CD4-positive, alpha-beta memory T cell (primary cell): ENCODE measurements at regions not wholly inside any gene's neighbourhood (a gene's known extent, or its start where the extent isn't known, plus 50 kb on each side); places are given as distances from the start of the nearest gene placed in this dataset.

ENCODE experiments used
- CTCF ChIA-PET: fragments of 350-600 bp; sonication (Branson Sonifier 250); formaldehyde crosslinking; loops from one replicate; lab custom pipeline; 2021; ENCODE audit warnings: inconsistent platforms; ENCODE audit not compliant: partially characterized antibody; lab: Charles Lee
- POLR2A ChIA-PET: fragments of 350-600 bp; sonication (Branson Sonifier 250); formaldehyde crosslinking; loops from one replicate; lab custom pipeline; 2021; ENCODE audit not compliant: partially characterized antibody; lab: Charles Lee
- DNase-seq, 5 donors: peaks; one replicate each; pipeline versions ENCODE4 v3.0.0 to v3.0.0-alpha.2; 2020 to 2022; ENCODE audit warnings: mixed read lengths in 1 of 5
- H3K27ac ChIP-seq: one replicate; pipeline ENCODE4 v1.7.0; 2013; ENCODE audit warnings: low read depth, low read length
- H3K27me3 ChIP-seq: 2 replicates; pipeline ENCODE4 v1.7.0; 2013; ENCODE audit warnings: mild to moderate bottlenecking, low read length, moderate library complexity; ENCODE audit not compliant: insufficient read depth
- H3K36me3 ChIP-seq: 2 replicates; pipeline ENCODE4 v1.7.0; 2013; ENCODE audit warnings: mild to moderate bottlenecking, low read length, moderate library complexity; ENCODE audit not compliant: insufficient read depth
- H3K4me1 ChIP-seq: 2 replicates; pipeline ENCODE4 v1.7.0; 2013; ENCODE audit warnings: mild to moderate bottlenecking, low read length, moderate library complexity; ENCODE audit not compliant: insufficient read depth
- H3K4me3 ChIP-seq, 2 donors: one replicate each; pipeline ENCODE4 v1.7.0; 2013; ENCODE audit warnings: low read length in 2 of 2, mild to moderate bottlenecking in 1 of 2
- H3K9me3 ChIP-seq, 2 donors: one replicate each; pipeline ENCODE4 v1.7.0; 2013; ENCODE audit warnings: low read length in 2 of 2, control low read depth in 1 of 2; ENCODE audit not compliant: control insufficient read depth in 1 of 2
- H3K27ac Mint-ChIP-seq, 7 donors: one replicate each; pipeline ENCODE4 v1.8.0; 2020 to 2021; ENCODE audit warnings: mixed read lengths in 7 of 7, mild to moderate bottlenecking in 6 of 7, inconsistent platforms in 3 of 7, moderate library complexity in 3 of 7
- H3K27me3 Mint-ChIP-seq, 2 donors: one replicate each; pipeline ENCODE4 v1.8.0; 2020 to 2021; ENCODE audit warnings: mixed read lengths in 2 of 2
- H3K36me3 Mint-ChIP-seq, 2 donors: one replicate each; pipeline ENCODE4 v1.8.0; 2020 to 2021; ENCODE audit warnings: mixed read lengths in 2 of 2, inconsistent platforms in 1 of 2, mild to moderate bottlenecking in 1 of 2
- H3K4me1 Mint-ChIP-seq, 4 donors: one replicate each; pipeline ENCODE4 v1.8.0; 2020 to 2021; ENCODE audit warnings: mixed read lengths in 4 of 4, mild to moderate bottlenecking in 1 of 4
- H3K4me3 Mint-ChIP-seq, 8 donors: one replicate each; pipeline ENCODE4 v1.8.0; 2020 to 2021; ENCODE audit warnings: mixed read lengths in 8 of 8, mild to moderate bottlenecking in 7 of 8, moderate library complexity in 6 of 8, inconsistent platforms in 3 of 8
- H3K9me3 Mint-ChIP-seq, 8 donors: one replicate each; pipeline ENCODE4 v1.8.0; 2020 to 2021; ENCODE audit warnings: mixed read lengths in 8 of 8, mild to moderate bottlenecking in 5 of 8, inconsistent platforms in 3 of 8, moderate library complexity in 1 of 8
- intact Hi-C: fragments of 100-400 bp; cut with micrococcal nuclease; formaldehyde crosslinking; loops from one replicate; pipeline ENCODE4 v1.15.1; 2023

DNA sequence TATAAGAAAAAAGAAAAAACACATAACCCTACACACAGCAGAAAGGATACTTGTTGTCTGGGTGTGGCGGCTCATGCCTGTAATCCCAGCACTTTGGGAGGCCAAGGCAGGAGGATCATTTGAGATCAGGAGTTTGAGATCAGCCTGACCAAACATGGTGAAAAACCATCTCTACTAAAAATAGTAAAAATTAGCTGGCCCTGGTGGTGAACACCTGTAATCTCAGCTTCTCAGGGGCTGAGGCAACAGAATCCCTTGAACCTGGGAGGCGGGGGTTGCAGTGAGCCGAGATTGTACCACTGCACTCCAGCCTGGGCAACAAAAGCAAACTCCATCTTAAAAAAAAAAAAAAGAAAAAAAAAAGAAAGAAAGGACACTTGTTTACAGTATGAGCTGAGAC is 147.6 kb upstream of the PITX1 start:
- peaks cover 2 to 9% of the 10 kb centered on the region in 2 donors for H3K27me3 Mint-ChIP-seq
- no peak overlapping the region for H3K4me3 Mint-ChIP-seq
- no peaks in the 10 kb centered on the region for H3K9me3 ChIP-seq
- no peak overlapping the region for H3K27ac ChIP-seq
- no peaks in the 10 kb centered on the region for H3K36me3 Mint-ChIP-seq
- no peaks in the 10 kb centered on the region for H3K4me1 ChIP-seq
- no peak overlapping the region for H3K27ac Mint-ChIP-seq
- ChIA-PET CTCF (interaction anchor here (1.2 kb wide), 1 partner anchor 9 kb away, joined by 4 read pairs; no protein-coding TSS in a partner anchor), POLR2A (no interaction called here)
- intact Hi-C loops = no loop called here
- no peak for DNase-seq
- no peaks in the 10 kb centered on the region for H3K4me1 Mint-ChIP-seq
- no peaks in the 10 kb centered on the region for H3K27me3 ChIP-seq
- peaks cover 0 to 5% (median 0%) of the 10 kb centered on the region in 8 donors for H3K9me3 Mint-ChIP-seq
- H3K4me3 ChIP-seq = no peak overlapping the region
- no peaks in the 10 kb centered on the region for H3K36me3 ChIP-seq

GRCh38 chr5:135179308-135179980 is 145.4 kb upstream of the PITX1 start:
- POLR2A ChIA-PET = no interaction called here
- peaks cover 8 to 12% of the 10 kb centered on the region in 2 donors for H3K27me3 Mint-ChIP-seq

DNA sequence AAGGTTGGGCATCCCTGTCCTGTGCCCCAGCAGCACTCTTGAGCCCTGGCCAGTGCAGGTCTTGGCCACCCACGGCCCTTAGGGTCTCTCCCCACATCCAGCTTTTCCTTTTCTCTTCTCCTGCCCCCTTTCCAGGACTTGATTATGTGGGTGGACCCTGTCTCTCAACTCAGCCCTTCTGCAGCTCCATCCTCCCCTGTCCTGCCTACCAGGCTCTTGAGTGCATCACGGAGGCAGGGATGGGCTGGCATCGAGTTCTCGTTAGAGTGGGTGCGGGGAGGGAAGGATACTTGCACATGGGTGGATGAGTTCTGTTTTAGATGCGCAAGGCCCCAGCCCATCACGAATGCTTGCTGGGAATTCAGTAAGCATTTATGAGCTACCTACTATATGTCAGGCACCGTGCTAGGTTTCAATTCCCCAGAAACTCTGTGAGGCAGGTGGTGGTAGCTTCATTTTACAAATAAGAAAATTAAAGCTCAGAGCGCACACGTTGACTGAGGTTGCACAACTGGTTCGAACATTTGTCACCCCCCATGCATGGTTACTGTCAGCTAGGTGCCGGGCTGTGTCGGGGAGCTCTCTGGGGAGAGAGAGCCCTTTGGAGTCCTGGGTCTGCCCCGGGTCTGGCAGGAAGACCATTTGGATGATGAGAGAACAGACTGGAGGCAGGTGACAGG is 144.6 kb upstream of the PITX1 start:
- H3K27ac Mint-ChIP-seq = no peak overlapping the region
- no peaks in the 10 kb centered on the region for H3K27me3 ChIP-seq
- CTCF ChIA-PET = no interaction called here
- peaks cover 10 to 17% of the 10 kb centered on the region in 2 donors for H3K27me3 Mint-ChIP-seq
- H3K4me1 ChIP-seq = no peaks in the 10 kb centered on the region
- POLR2A ChIA-PET = no interaction called here
- no peak overlapping the region for H3K4me3 Mint-ChIP-seq
- no peak for DNase-seq
- H3K9me3 ChIP-seq = no peaks in the 10 kb centered on the region
- no peaks in the 10 kb centered on the region for H3K36me3 ChIP-seq
- peaks cover 0 to 5% (median 0%) of the 10 kb centered on the region in 8 donors for H3K9me3 Mint-ChIP-seq
- no peaks in the 10 kb centered on the region for H3K36me3 Mint-ChIP-seq
- no peak overlapping the region for H3K4me3 ChIP-seq
- no peak overlapping the region for H3K27ac ChIP-seq
- no peaks in the 10 kb centered on the region for H3K4me1 Mint-ChIP-seq
- intact Hi-C loops = no loop called here

More at GRCh38 chr5:135179308-135179980, 145.4 kb upstream of the PITX1 start:
- Histone ChIP-seq H3K4me3 (no peak overlapping the region), H3K27me3 (no peaks in the 10 kb centered on the region), H3K27ac (no peak overlapping the region), H3K4me1 (no peaks in the 10 kb centered on the region), H3K36me3 (no peaks in the 10 kb centered on the region), H3K9me3 (no peaks in the 10 kb centered on the region)
- intact Hi-C loops = no loop called here
- CTCF ChIA-PET = interaction anchor here (1.5 kb wide), 2 partner anchors 9 to 14 kb away, joined by 3 to 4 read pairs; no protein-coding TSS in a partner anchor
- peaks cover 0 to 5% (median 0%) of the 10 kb centered on the region in 8 donors for H3K9me3 Mint-ChIP-seq
- H3K36me3 Mint-ChIP-seq = no peaks in the 10 kb centered on the region
- no peak overlapping the region for H3K27ac Mint-ChIP-seq
- no peaks in the 10 kb centered on the region for H3K4me1 Mint-ChIP-seq
- no peak for DNase-seq
- H3K4me3 Mint-ChIP-seq = no peak overlapping the region

DNA sequence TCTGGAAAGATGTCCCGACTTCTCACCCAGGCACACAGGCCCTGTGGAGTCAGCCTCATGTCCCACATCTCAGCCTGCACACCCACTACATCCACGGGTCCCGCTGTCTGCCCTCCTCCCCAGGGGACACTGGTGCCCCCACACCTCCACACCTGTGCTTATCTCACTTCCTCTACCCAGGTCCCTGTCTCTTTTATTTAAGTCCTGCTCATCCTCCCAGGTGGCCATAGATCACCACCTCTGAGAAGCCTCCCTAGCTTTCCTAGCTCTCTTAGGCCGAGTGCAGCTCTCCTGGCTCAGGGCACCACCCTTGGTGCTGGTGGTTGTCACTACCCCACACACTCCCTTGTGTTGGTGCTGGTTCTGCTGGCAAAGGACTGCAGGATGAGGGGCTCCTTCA is 143.6 kb upstream of the PITX1 start:
- CTCF ChIA-PET = interaction anchor here (1.2 kb wide), 1 partner anchor 13 kb away, joined by 3 read pairs; no protein-coding TSS in a partner anchor
- Mint-ChIP-seq H3K27me3 (peaks cover 11 to 18% of the 10 kb centered on the region in 2 donors), H3K4me3 (no peak overlapping the region), H3K9me3 (peaks cover 0 to 5% (median 0%) of the 10 kb centered on the region in 8 donors), H3K36me3 (no peaks in the 10 kb centered on the region), H3K4me1 (no peaks in the 10 kb centered on the region), H3K27ac (no peak overlapping the region)
- intact Hi-C loops = no loop called here
- Histone ChIP-seq H3K36me3 (no peaks in the 10 kb centered on the region), H3K9me3 (no peaks in the 10 kb centered on the region), H3K4me3 (no peak overlapping the region), H3K4me1 (no peaks in the 10 kb centered on the region), H3K27me3 (no peaks in the 10 kb centered on the region), H3K27ac (no peak overlapping the region)
- POLR2A ChIA-PET = no interaction called here
- no peak for DNase-seq

- H3K27ac Mint-ChIP-seq = no peak overlapping the region
- ChIA-PET POLR2A (no interaction called here), CTCF (interaction anchor here (1.2 kb wide), 1 partner anchor 14 kb away, joined by 3 read pairs; no protein-coding TSS in a partner anchor)
Observed at GRCh38 chr5:135176991-135177390, 143.0 kb upstream of the PITX1 start.

GRCh38 chr5:135174315-135175096 is 140.5 kb upstream of the PITX1 start:
- Histone ChIP-seq H3K9me3 (no peaks in the 10 kb centered on the region), H3K4me3 (no peak overlapping the region), H3K4me1 (no peaks in the 10 kb centered on the region), H3K36me3 (no peaks in the 10 kb centered on the region), H3K27ac (no peak overlapping the region), H3K27me3 (no peaks in the 10 kb centered on the region)
- Mint-ChIP-seq H3K4me1 (no peaks in the 10 kb centered on the region), H3K27ac (no peak overlapping the region), H3K9me3 (no peaks in the 10 kb centered on the region), H3K4me3 (no peak overlapping the region), H3K36me3 (no peaks in the 10 kb centered on the region), H3K27me3 (peaks cover 15 to 29% of the 10 kb centered on the region in 2 donors)
- no peak for DNase-seq
- intact Hi-C loops = no loop called here
- CTCF ChIA-PET = no interaction called here
- POLR2A ChIA-PET = no interaction called here

More at GRCh38 chr5:135176991-135177390, 143.0 kb upstream of the PITX1 start:
- Mint-ChIP-seq H3K4me1 (no peaks in the 10 kb centered on the region), H3K9me3 (peaks cover 0 to 4% (median 0%) of the 10 kb centered on the region in 8 donors), H3K36me3 (no peaks in the 10 kb centered on the region), H3K27me3 (peaks cover 15 to 19% of the 10 kb centered on the region in 2 donors), H3K4me3 (no peak overlapping the region)
- Histone ChIP-seq H3K36me3 (no peaks in the 10 kb centered on the region), H3K4me1 (no peaks in the 10 kb centered on the region), H3K27me3 (no peaks in the 10 kb centered on the region), H3K27ac (no peak overlapping the region), H3K4me3 (no peak overlapping the region), H3K9me3 (no peaks in the 10 kb centered on the region)
- DNase-seq = no peak
- intact Hi-C loops = no loop called here
